GM12878 (cell line): ENCODE measurements at regions not wholly inside any gene's neighbourhood (a gene's known extent, or its start where the extent isn't known, plus 50 kb on each side); places are given as distances from the start of the nearest gene placed in this dataset.

Experiments used
- CBX5 ChIP-seq: sonication (generic); IDR thresholded peaks from 2 replicates; pipeline ENCODE4 v1.6.1; 2016; ENCODE audit warnings: low read depth, moderate library complexity, mild to moderate bottlenecking, inconsistent platforms
- CTCF ChIP-seq, 3 experiments: IDR thresholded peaks in 2 of 3; conservative IDR thresholded peaks in 1 of 3; 2 replicates each; pipeline ENCODE4 v1.5.1; 2011; ENCODE audit warnings: low read depth in 3 of 3, low read length in 3 of 3, mild to moderate bottlenecking in 3 of 3, control low read depth in 2 of 3, moderate library complexity in 2 of 3, inconsistent platforms in 1 of 3, mixed read lengths in 1 of 3; ENCODE audit not compliant: control insufficient read depth in 2 of 3, insufficient read depth in 1 of 3; ENCODE audit errors: extremely low read depth in 1 of 3
- EP300 ChIP-seq, 2 experiments: fragments of 150-350 bp in 1 of 2; IDR thresholded peaks; 2 replicates each; pipeline ENCODE4 v1.6.1; 2011 to 2012; ENCODE audit warnings: low read depth in 2 of 2, low read length in 2 of 2, borderline replicate concordance in 1 of 2, improper control_type of control experiment in 1 of 2, inconsistent platforms in 1 of 2; ENCODE audit not compliant: control insufficient read depth in 1 of 2
- GABPA ChIP-seq: IDR thresholded peaks from 2 replicates; pipeline ENCODE4 v1.6.1; 2014; ENCODE audit warnings: antibody characterized with exemption, low read depth, mild to moderate bottlenecking, inconsistent platforms
- MAX ChIP-seq: IDR thresholded peaks from 2 replicates; pipeline ENCODE4 v1.6.1; 2012; ENCODE audit warnings: low read depth, low read length, improper control_type of control experiment
- NFIC ChIP-seq: IDR thresholded peaks from 2 replicates; pipeline ENCODE4 v1.6.1; 2012; ENCODE audit warnings: low read depth, mild to moderate bottlenecking, inconsistent platforms, low read length, moderate library complexity
- POLR2A ChIP-seq: IDR thresholded peaks from 2 replicates; pipeline ENCODE4 v1.6.1; 2011; ENCODE audit warnings: low read depth, mild to moderate bottlenecking, low read length
- SMAD5 ChIP-seq: IDR thresholded peaks from 2 replicates; pipeline ENCODE4 v1.6.1; 2016; ENCODE audit warnings: antibody characterized with exemption, low read depth
- SRF ChIP-seq, 2 experiments: IDR thresholded peaks; 2 replicates each; pipeline ENCODE4 v1.6.1; 2011; ENCODE audit warnings: low read depth in 2 of 2, low read length in 2 of 2, mild to moderate bottlenecking in 1 of 2, moderate library complexity in 1 of 2
- ZBTB40 ChIP-seq: fragments of 450-650 bp; IDR thresholded peaks from 2 replicates; pipeline ENCODE4 v1.6.1; 2016; ENCODE audit warnings: mild to moderate bottlenecking, moderate library complexity, borderline replicate concordance

- TF ChIP-seq POLR2A (no peak), EP300 (IDR thresholded peaks at IDR 0.05; ENCODE audit: borderline replicate concordance in 1 of 2, control insufficient read depth in 1 of 2, low read depth in 2 of 2, low read length in 2 of 2) (no peak), ZBTB40 (no peak), SRF (IDR thresholded peaks at IDR 0.05; ENCODE audit: low read depth in 2 of 2, low read length in 2 of 2) (no peak), GABPA (no peak), CTCF (IDR thresholded peaks at IDR 0.05 in 2 of 3, conservative IDR thresholded peaks at IDR 0.05 in 1 of 3; ENCODE audit: control insufficient read depth in 2 of 3, extremely low read depth in 1 of 3, insufficient read depth in 1 of 3, low read depth in 3 of 3, low read length in 3 of 3) (no peak), CBX5 (no peak), NFIC (no peak), SMAD5 (no peak), MAX (no peak)
Observed at GRCh38 chr14:44352201-44352600, 154.9 kb downstream of the FSCB start.
